Stomach (tissue), 4 donors: ENCODE measurements at regions not wholly inside any gene's neighbourhood (a gene's known extent, or its start where the extent isn't known, plus 50 kb on each side); places are given as distances from the start of the nearest gene placed in this dataset.

ENCODE experiments used
- EP300 ChIP-seq: sonication (generic); formaldehyde crosslinking; IDR thresholded peaks from one replicate; pipeline ENCODE4 v1.6.1; 2017; ENCODE audit warnings: antibody characterized with exemption
- POLR2A ChIP-seq, 4 donors: fragments of 450-650 bp; IDR thresholded peaks; one replicate each; pipeline ENCODE4 v1.6.1; 2016; ENCODE audit warnings: antibody characterized with exemption in 4 of 4, control low read depth in 2 of 4, mild to moderate bottlenecking in 1 of 4, moderate library complexity in 1 of 4
- TF ChIP-seq, protein P1 (sequence below), 7 experiments: fragments of 450-650 bp in 4 of 7; fragments of 200-600 bp in 3 of 7; sonication (generic) in 3 of 7; IDR thresholded peaks; one replicate each; pipeline ENCODE4 v1.5.1; 2016 to 2019; ENCODE audit warnings: antibody characterized with exemption in 7 of 7, control low read depth in 2 of 7, mild to moderate bottlenecking in 1 of 7

DNA sequence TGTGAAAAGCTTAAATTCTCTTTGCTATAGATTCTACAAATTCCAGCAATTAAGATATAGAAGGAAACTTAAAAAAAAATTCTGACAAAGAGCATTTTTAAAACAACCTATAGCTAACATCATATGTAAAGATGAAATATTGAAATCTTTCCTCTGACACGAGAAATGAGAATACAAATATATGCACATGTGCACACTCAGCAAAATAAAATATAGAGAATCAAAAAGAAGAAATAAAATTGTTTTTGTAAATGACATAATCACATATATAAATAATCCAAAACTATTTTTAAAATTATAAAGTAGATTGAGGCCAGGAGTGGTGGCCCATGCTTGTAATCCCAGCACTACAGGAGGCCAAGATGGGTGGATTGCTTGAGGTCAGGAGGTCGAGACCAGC is 265.1 kb downstream of the IRX2 start:
- TF ChIP-seq, protein P1, sequence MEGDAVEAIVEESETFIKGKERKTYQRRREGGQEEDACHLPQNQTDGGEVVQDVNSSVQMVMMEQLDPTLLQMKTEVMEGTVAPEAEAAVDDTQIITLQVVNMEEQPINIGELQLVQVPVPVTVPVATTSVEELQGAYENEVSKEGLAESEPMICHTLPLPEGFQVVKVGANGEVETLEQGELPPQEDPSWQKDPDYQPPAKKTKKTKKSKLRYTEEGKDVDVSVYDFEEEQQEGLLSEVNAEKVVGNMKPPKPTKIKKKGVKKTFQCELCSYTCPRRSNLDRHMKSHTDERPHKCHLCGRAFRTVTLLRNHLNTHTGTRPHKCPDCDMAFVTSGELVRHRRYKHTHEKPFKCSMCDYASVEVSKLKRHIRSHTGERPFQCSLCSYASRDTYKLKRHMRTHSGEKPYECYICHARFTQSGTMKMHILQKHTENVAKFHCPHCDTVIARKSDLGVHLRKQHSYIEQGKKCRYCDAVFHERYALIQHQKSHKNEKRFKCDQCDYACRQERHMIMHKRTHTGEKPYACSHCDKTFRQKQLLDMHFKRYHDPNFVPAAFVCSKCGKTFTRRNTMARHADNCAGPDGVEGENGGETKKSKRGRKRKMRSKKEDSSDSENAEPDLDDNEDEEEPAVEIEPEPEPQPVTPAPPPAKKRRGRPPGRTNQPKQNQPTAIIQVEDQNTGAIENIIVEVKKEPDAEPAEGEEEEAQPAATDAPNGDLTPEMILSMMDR (IDR thresholded peaks at IDR 0.05) = no peak
- no peak for TF ChIP-seq POLR2A (IDR thresholded peaks at IDR 0.05)
- TF ChIP-seq EP300 = no peak
